HUDEP-2 (cell line): ENCODE measurements at regions not wholly inside any gene's neighbourhood (a gene's known extent, or its start where the extent isn't known, plus 50 kb on each side); places are given as distances from the start of the nearest gene placed in this dataset.

Experiments used
- DNase-seq, 76 experiments: peaks; one replicate each; lab custom pipeline; 2025; ENCODE audit not compliant: unreplicated experiment in 76 of 76; lab: John Stamatoyannopoulos, UW

GRCh38 chr18:42582266-42582665 lies 533.2 kb downstream of the RIT2 start:
- DNase-seq, result no peak

GRCh38 chr18:42583283-42583731 lies 532.2 kb downstream of the RIT2 start:
- no peak for DNase-seq

GRCh38 chr18:42586601-42587000 lies 528.9 kb downstream of the RIT2 start:
- DNase-seq, result no peak

GRCh38 chr18:42588786-42589185 lies 526.7 kb downstream of the RIT2 start:
- no peak for DNase-seq

GRCh38 chr18:42604820-42605219 lies 510.7 kb downstream of the RIT2 start:
- no peak for DNase-seq

- DNase-seq, result no peak
These were observed 508.5 kb downstream of the RIT2 start for GRCh38 chr18:42606886-42607495.

- DNase-seq, result no peak
These were observed 504.4 kb downstream of the RIT2 start for GRCh38 chr18:42611134-42611533.

- DNase-seq, result no peak
These were observed 500.7 kb downstream of the RIT2 start for GRCh38 chr18:42614619-42615293.

- DNase-seq, result no peak
These were observed 498.3 kb downstream of the RIT2 start for GRCh38 chr18:42617221-42617620.

GRCh38 chr18:42619771-42620170 lies 495.7 kb downstream of the RIT2 start:
- no peak for DNase-seq

GRCh38 chr18:42620657-42621056 lies 494.8 kb downstream of the RIT2 start:
- no peak for DNase-seq

GRCh38 chr18:42623935-42624334 lies 491.6 kb downstream of the RIT2 start:
- DNase-seq, result no peak

GRCh38 chr18:42632801-42633200 lies 482.7 kb downstream of the RIT2 start:
- DNase-seq, result no peak

- no peak for DNase-seq
These were observed 480.0 kb downstream of the RIT2 start for GRCh38 chr18:42635378-42636048.

- DNase-seq, result no peak
These were observed 479.2 kb downstream of the RIT2 start for GRCh38 chr18:42636309-42636708.

GRCh38 chr18:42640160-42640559 lies 475.3 kb downstream of the RIT2 start:
- DNase-seq, result no peak

- no peak for DNase-seq
These were observed 473.5 kb downstream of the RIT2 start for GRCh38 chr18:42641996-42642395.

- no peak for DNase-seq
These were observed 470.8 kb downstream of the RIT2 start for GRCh38 chr18:42644729-42645131.

GRCh38 chr18:42649331-42650035 lies 466.0 kb downstream of the RIT2 start:
- DNase-seq, result no peak

GRCh38 chr18:42654556-42654955 lies 460.9 kb downstream of the RIT2 start:
- no peak for DNase-seq

GRCh38 chr18:42657551-42657950 lies 457.9 kb downstream of the RIT2 start:
- DNase-seq, result no peak
